ENCODE measurements at regions not wholly inside any gene's neighbourhood (a gene's known extent, or its start where the extent isn't known, plus 50 kb on each side); places are given as distances from the start of the nearest gene placed in this dataset.

DNA sequence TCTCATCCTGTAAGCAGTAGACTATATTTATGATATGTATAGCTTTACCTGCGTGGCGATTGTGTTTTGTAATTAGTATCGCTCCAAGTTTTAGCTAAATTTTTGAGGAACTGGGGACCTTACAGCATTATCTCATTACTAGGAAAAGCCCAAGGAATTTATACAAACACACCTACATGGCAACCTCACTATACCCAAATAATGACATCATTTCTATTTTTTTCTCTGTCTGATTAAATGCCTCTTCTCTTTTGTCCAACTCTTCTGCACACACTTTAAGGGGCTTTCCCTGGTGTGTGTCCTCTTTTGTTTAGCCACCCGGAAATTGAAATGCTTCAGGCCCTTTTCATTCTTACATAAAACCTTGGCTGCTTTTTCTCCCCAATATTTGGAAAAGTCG is 82.9 kb upstream of the EXOC2 start:
- TF ChIP-seq, protein P1, sequence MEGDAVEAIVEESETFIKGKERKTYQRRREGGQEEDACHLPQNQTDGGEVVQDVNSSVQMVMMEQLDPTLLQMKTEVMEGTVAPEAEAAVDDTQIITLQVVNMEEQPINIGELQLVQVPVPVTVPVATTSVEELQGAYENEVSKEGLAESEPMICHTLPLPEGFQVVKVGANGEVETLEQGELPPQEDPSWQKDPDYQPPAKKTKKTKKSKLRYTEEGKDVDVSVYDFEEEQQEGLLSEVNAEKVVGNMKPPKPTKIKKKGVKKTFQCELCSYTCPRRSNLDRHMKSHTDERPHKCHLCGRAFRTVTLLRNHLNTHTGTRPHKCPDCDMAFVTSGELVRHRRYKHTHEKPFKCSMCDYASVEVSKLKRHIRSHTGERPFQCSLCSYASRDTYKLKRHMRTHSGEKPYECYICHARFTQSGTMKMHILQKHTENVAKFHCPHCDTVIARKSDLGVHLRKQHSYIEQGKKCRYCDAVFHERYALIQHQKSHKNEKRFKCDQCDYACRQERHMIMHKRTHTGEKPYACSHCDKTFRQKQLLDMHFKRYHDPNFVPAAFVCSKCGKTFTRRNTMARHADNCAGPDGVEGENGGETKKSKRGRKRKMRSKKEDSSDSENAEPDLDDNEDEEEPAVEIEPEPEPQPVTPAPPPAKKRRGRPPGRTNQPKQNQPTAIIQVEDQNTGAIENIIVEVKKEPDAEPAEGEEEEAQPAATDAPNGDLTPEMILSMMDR (IDR thresholded peaks at IDR 0.05): no peak
- no peak for TF ChIP-seq EP300 (IDR thresholded peaks at IDR 0.05)
- no peak for TF ChIP-seq POLR2A (IDR thresholded peaks at IDR 0.05)

All from ovary (tissue), 3 donors.